Adrenal gland (tissue), 5 donors: ENCODE measurements at regions not wholly inside any gene's neighbourhood (a gene's known extent, or its start where the extent isn't known, plus 50 kb on each side); places are given as distances from the start of the nearest gene placed in this dataset.

ENCODE experiments used
- POLR2A ChIP-seq, 2 donors: fragments of 450-650 bp; IDR thresholded peaks; one replicate each; pipeline ENCODE4 v1.6.1; 2017; ENCODE audit warnings: antibody characterized with exemption in 2 of 2, mild to moderate bottlenecking in 2 of 2, moderate library complexity in 1 of 2
- TF ChIP-seq, protein P1 (sequence below), 6 experiments: fragments of 450-650 bp in 4 of 6; fragments of 200-600 bp in 2 of 6; sonication (generic) in 1 of 6; IDR thresholded peaks; 1 replicate in 5 of 6; 2 replicates in 1 of 6; pipeline versions ENCODE4 v1.5.1 to v1.8.0; 2016 to 2021; ENCODE audit warnings: antibody characterized with exemption in 6 of 6, mild to moderate bottlenecking in 2 of 6, moderate library complexity in 1 of 6
- donor health status: DM: no; HTN: no; CAD: no.

DNA sequence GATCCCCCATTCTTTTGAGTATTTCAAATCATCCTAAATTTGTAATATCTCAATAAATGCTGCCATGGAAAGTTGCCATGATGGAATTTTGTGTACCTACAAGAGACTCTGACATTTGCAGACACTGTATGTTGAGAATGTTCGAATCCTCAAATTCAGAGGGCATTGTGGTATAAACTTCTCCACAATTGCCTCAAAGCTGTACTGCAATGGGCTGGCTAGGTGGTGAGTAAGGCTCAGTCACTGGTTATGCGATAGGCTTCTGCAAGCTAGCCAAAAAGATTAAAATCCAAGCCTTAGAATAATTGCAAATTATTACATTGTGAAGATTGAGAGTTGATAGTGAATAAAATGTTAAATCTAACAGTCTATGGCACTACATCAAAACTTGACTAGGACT lies 130.2 kb upstream of the CEP162 start:
- TF ChIP-seq, protein P1, sequence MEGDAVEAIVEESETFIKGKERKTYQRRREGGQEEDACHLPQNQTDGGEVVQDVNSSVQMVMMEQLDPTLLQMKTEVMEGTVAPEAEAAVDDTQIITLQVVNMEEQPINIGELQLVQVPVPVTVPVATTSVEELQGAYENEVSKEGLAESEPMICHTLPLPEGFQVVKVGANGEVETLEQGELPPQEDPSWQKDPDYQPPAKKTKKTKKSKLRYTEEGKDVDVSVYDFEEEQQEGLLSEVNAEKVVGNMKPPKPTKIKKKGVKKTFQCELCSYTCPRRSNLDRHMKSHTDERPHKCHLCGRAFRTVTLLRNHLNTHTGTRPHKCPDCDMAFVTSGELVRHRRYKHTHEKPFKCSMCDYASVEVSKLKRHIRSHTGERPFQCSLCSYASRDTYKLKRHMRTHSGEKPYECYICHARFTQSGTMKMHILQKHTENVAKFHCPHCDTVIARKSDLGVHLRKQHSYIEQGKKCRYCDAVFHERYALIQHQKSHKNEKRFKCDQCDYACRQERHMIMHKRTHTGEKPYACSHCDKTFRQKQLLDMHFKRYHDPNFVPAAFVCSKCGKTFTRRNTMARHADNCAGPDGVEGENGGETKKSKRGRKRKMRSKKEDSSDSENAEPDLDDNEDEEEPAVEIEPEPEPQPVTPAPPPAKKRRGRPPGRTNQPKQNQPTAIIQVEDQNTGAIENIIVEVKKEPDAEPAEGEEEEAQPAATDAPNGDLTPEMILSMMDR (IDR thresholded peaks at IDR 0.05), result no peak
- no peak for TF ChIP-seq POLR2A (IDR thresholded peaks at IDR 0.05)
